ENCODE measurements at regions not wholly inside any gene's neighbourhood (a gene's known extent, or its start where the extent isn't known, plus 50 kb on each side); places are given as distances from the start of the nearest gene placed in this dataset.

DNA sequence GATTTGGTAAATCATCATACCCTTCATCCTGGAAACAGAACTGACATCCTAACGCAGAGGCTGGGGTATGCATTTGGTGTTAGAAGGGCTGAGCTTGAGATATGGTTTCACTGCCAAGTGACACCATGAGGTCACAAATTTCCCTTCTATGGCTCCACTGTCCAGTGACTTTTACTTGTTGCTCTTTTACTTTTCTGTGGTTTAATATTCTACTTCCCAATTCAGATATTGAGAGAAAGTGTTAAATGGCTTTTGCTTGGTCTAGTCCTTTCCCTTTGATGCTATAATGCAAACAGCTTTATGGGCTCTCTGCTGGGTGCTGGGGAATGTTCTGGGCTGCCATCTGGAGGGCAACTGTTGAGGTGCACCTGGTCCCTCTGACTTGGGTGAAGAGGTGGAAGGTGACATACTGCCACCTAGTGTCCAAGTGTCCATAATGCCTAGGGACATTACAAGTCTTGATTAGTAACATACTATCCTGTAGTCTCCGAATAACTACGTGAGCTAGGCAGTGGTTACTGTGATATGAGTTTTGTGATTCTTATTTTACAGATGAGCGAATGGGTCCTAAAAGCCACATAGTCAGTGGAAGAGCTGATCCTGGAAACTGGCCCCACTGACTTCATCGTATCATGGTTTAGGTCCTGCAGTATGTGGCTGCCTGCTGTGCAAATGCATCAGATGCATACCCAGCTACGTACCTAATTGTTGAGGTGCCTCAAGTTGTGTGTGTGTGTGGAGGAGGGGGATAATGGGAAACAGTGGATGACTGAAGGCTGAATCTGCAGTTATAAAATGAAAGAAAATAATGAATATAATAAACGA is 149.1 kb upstream of the RAG2 start:
- DNase-seq (ENCODE audit: low spot score) = no peak

DNA sequence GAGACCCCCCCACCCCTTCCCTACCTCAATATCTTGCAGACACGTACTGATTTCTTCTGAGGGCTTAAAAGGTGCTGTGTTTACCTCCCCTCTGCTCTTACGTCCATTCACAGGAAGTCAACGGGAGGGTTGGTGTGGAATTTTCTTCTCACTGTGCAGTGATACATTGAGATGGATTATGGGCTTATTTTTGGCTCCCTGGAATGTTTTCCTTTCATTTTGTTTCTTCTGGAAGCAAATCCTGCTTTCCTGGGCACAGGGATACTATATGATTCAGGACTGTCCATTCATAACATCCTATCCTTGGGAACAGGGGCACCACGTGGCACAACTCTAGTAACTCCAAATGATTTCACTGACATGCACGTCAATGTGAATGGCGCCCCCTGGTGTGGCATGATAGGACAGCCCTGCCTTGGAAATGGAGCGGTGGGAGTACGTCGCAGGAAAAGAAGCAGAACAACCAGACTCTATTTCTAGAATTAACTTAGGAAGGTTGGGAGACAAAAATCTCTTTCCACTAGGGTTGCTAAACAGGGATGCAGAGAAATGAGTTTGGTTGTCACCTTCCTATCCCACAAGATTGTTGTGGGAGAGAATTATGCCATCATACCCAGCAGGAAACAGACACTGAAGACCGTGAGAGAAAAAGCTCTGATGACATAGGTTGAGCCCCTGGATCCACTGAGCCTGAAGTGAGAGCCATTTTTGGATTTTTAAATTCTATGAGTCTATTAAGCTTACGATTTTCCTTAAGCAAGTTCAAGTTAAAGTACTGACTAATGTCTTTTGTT is 146.5 kb upstream of the RAG2 start:
- no peak for DNase-seq (ENCODE audit: low spot score)
- TF ChIP-seq, protein P1, sequence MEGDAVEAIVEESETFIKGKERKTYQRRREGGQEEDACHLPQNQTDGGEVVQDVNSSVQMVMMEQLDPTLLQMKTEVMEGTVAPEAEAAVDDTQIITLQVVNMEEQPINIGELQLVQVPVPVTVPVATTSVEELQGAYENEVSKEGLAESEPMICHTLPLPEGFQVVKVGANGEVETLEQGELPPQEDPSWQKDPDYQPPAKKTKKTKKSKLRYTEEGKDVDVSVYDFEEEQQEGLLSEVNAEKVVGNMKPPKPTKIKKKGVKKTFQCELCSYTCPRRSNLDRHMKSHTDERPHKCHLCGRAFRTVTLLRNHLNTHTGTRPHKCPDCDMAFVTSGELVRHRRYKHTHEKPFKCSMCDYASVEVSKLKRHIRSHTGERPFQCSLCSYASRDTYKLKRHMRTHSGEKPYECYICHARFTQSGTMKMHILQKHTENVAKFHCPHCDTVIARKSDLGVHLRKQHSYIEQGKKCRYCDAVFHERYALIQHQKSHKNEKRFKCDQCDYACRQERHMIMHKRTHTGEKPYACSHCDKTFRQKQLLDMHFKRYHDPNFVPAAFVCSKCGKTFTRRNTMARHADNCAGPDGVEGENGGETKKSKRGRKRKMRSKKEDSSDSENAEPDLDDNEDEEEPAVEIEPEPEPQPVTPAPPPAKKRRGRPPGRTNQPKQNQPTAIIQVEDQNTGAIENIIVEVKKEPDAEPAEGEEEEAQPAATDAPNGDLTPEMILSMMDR (IDR thresholded peaks at IDR 0.05) = peak; percentile 82
- Mint-ChIP-seq H3K36me3 (ENCODE audit: low read depth) (no peaks in the 10 kb centered on the region), H3K9me3 (ENCODE audit: low read depth) (no peaks in the 10 kb centered on the region), H3K4me3 (ENCODE audit: unreplicated experiment) (no peak overlapping the region), H3K4me1 (ENCODE audit: low read depth) (peaks cover 6% of the 10 kb centered on the region), H3K27ac (ENCODE audit: unreplicated experiment) (no peak overlapping the region), H3K27me3 (ENCODE audit: low read depth) (peaks cover 44% of the 10 kb centered on the region)

More for the DNA sequence above, 149.1 kb upstream of the RAG2 start:
- no peaks in the 10 kb centered on the region for H3K36me3 Mint-ChIP-seq (ENCODE audit: low read depth)
- no peak overlapping the region for H3K4me3 Mint-ChIP-seq (ENCODE audit: unreplicated experiment)
- no peak overlapping the region for H3K27ac Mint-ChIP-seq (ENCODE audit: unreplicated experiment)
- TF ChIP-seq, protein P1 (IDR thresholded peaks at IDR 0.05) = peak; percentile 100
- peaks cover 40% of the 10 kb centered on the region for H3K27me3 Mint-ChIP-seq (ENCODE audit: low read depth)
- no peaks in the 10 kb centered on the region for H3K9me3 Mint-ChIP-seq (ENCODE audit: low read depth)
- peaks cover 6% of the 10 kb centered on the region for H3K4me1 Mint-ChIP-seq (ENCODE audit: low read depth)

DNA sequence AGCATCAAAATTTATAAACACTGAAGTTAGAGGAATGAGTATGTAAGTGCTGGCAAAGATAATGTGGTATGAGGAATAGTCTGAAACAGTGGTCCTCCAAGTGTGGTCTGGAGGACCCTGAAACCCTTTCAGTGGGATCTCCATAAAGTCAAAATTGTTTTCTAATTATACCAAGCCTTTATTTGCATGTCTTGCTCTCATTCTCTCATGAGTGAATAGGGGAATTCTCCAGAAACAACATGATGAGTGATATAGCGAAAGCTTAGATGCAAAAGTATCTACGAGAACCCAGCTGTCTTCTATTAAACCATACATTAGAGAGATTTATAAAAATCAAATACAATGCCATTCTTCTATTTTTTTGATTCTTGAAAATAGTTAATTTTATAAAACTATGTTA is 145.0 kb upstream of the RAG2 start:
- DNase-seq (ENCODE audit: low spot score) = no peak
- Mint-ChIP-seq H3K4me1 (ENCODE audit: low read depth) (peaks cover 6% of the 10 kb centered on the region), H3K27me3 (ENCODE audit: low read depth) (peaks cover 37% of the 10 kb centered on the region), H3K27ac (ENCODE audit: unreplicated experiment) (no peak overlapping the region), H3K9me3 (ENCODE audit: low read depth) (no peaks in the 10 kb centered on the region), H3K4me3 (ENCODE audit: unreplicated experiment) (no peak overlapping the region), H3K36me3 (ENCODE audit: low read depth) (no peaks in the 10 kb centered on the region)
- TF ChIP-seq, protein P1 (IDR thresholded peaks at IDR 0.05) = no peak

GRCh38 chr11:36741515-36741914 is 143.5 kb upstream of the RAG2 start:
- TF ChIP-seq, protein P1 (IDR thresholded peaks at IDR 0.05) = no peak
- Mint-ChIP-seq H3K9me3 (ENCODE audit: low read depth) (no peaks in the 10 kb centered on the region), H3K4me1 (ENCODE audit: low read depth) (peaks cover 6% of the 10 kb centered on the region), H3K27me3 (ENCODE audit: low read depth) (peaks cover 30% of the 10 kb centered on the region), H3K36me3 (ENCODE audit: low read depth) (no peaks in the 10 kb centered on the region), H3K27ac (ENCODE audit: unreplicated experiment) (no peak overlapping the region), H3K4me3 (ENCODE audit: unreplicated experiment) (no peak overlapping the region)
- no peak for DNase-seq (ENCODE audit: low spot score)

DNA sequence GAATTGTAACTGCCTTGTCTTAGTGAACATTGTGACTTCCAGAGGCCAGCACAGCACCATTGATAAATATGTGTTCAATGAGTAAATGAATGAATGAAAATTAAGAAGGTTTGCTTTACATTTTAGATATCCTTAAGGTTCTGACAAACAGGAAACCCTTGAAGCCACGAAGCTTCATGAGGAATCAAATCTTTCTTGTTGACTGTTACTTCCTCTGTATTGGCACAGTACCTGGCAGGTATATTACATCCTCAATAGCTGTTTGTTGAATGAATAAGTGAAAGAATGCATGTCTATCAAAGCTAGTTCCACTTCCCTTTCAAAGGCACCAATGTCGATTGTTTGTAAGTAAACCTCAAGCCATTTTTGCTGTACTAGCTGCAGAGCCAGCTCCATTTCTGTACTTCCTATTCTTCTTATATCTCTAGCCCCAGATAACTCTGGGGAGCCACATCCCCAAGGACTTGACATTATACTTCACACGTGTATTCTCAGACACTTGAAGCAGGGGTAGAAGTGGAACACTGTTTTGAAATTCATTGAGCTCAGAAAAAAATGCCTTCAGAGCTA is 140.3 kb upstream of the RAG2 start:
- DNase-seq (ENCODE audit: low spot score) = no peak
- no peaks in the 10 kb centered on the region for H3K36me3 Mint-ChIP-seq (ENCODE audit: low read depth)
- TF ChIP-seq, protein P1 (IDR thresholded peaks at IDR 0.05) = no peak
- H3K27me3 Mint-ChIP-seq (ENCODE audit: low read depth) = peaks cover 27% of the 10 kb centered on the region
- H3K27ac Mint-ChIP-seq (ENCODE audit: unreplicated experiment) = no peak overlapping the region
- no peaks in the 10 kb centered on the region for H3K9me3 Mint-ChIP-seq (ENCODE audit: low read depth)
- H3K4me3 Mint-ChIP-seq (ENCODE audit: unreplicated experiment) = no peak overlapping the region
- no peaks in the 10 kb centered on the region for H3K4me1 Mint-ChIP-seq (ENCODE audit: low read depth)

Measured in chondrocyte (in vitro differentiated cells).